ENCODE measurements at regions not wholly inside any gene's neighbourhood (a gene's known extent, or its start where the extent isn't known, plus 50 kb on each side); places are given as distances from the start of the nearest gene placed in this dataset.

GRCh38 chr5:88063813-88064212 lies 204.8 kb downstream of the TMEM161B start (continued):
- no peak for TF ChIP-seq NKRF (conservative IDR thresholded peaks at IDR 0.05)
- TF ChIP-seq HDGF (IDR thresholded peaks at IDR 0.05) = no peak
- TF ChIP-seq POU2F2 (IDR thresholded peaks at IDR 0.05; ENCODE audit: borderline replicate concordance, low read depth, low read length) = no peak
- no peak for TF ChIP-seq BCL3 (IDR thresholded peaks at IDR 0.05; ENCODE audit: borderline replicate concordance, insufficient read depth, low read depth, low read length, poor library complexity, severe bottlenecking)
- TF ChIP-seq ZNF207 (IDR thresholded peaks at IDR 0.05; ENCODE audit: borderline replicate concordance) = no peak
- TF ChIP-seq KAT2A (conservative IDR thresholded peaks at IDR 0.05; ENCODE audit: control insufficient read depth, low read depth, low read length) = no peak
- TF ChIP-seq GABPA (IDR thresholded peaks at IDR 0.05; ENCODE audit: low read depth) = no peak
- TF ChIP-seq BCLAF1 (IDR thresholded peaks at IDR 0.05) = no peak
- TF ChIP-seq TARDBP (IDR thresholded peaks at IDR 0.05; ENCODE audit: borderline replicate concordance) = no peak
- no peak for TF ChIP-seq YY1 (IDR thresholded peaks at IDR 0.05; ENCODE audit: low read depth, low read length)
- no peak for TF ChIP-seq BRCA1 (IDR thresholded peaks at IDR 0.05; ENCODE audit: low read depth, low read length)
- no peak for TF ChIP-seq ZNF592 (IDR thresholded peaks at IDR 0.05)
- TF ChIP-seq SREBF2 (IDR thresholded peaks at IDR 0.05; ENCODE audit: low read length) = no peak

All from GM12878 (cell line).